Bronchial epithelial cell (primary cell): ENCODE measurements at regions not wholly inside any gene's neighbourhood (a gene's known extent, or its start where the extent isn't known, plus 50 kb on each side); places are given as distances from the start of the nearest gene placed in this dataset.
A peak's percentile ranks its signal among the peaks of the same experiment; 100 is the strongest.

Experiments
- DNase-seq: peaks from one replicate; pipeline ENCODE4 v3.0.0-alpha.2; 2010; ENCODE audit warnings: low read depth
- FAIRE-seq: peaks from 2 replicates; lab custom pipeline; 2011; peaks lifted over from hg19 to GRCh38; lab: Jason Lieb, UNC
- H3K27me3 ChIP-seq: 2 replicates; pipeline ENCODE4 v1.5.1; 2011; ENCODE audit warnings: low read length; ENCODE audit not compliant: control insufficient read depth, insufficient read depth
- H3K36me3 ChIP-seq: 2 replicates; pipeline ENCODE4 v1.5.1; 2011; ENCODE audit warnings: low read length; ENCODE audit not compliant: control insufficient read depth, insufficient read depth
- H3K4me3 ChIP-seq: 2 replicates; pipeline ENCODE4 v1.5.1; 2011; ENCODE audit warnings: mild to moderate bottlenecking, low read depth, low read length, control low read depth
- TF ChIP-seq, protein P1 (sequence below): IDR thresholded peaks from 2 replicates; pipeline ENCODE4 v1.5.1; 2011; ENCODE audit warnings: mild to moderate bottlenecking, moderate library complexity, low read length, control low read depth, inconsistent platforms; ENCODE audit not compliant: insufficient read depth, severe bottlenecking

GRCh38 chr15:70178335-70179084 lies 80.8 kb upstream of the TLE3 start:
- TF ChIP-seq, protein P1, sequence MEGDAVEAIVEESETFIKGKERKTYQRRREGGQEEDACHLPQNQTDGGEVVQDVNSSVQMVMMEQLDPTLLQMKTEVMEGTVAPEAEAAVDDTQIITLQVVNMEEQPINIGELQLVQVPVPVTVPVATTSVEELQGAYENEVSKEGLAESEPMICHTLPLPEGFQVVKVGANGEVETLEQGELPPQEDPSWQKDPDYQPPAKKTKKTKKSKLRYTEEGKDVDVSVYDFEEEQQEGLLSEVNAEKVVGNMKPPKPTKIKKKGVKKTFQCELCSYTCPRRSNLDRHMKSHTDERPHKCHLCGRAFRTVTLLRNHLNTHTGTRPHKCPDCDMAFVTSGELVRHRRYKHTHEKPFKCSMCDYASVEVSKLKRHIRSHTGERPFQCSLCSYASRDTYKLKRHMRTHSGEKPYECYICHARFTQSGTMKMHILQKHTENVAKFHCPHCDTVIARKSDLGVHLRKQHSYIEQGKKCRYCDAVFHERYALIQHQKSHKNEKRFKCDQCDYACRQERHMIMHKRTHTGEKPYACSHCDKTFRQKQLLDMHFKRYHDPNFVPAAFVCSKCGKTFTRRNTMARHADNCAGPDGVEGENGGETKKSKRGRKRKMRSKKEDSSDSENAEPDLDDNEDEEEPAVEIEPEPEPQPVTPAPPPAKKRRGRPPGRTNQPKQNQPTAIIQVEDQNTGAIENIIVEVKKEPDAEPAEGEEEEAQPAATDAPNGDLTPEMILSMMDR, result no peak
- Histone ChIP-seq H3K27me3 (peaks cover 7% of the 10 kb centered on the region), H3K4me3 (no peak overlapping the region), H3K36me3 (no peaks in the 10 kb centered on the region)
- DNase-seq (no peak), FAIRE-seq (no peak)

GRCh38 chr15:70172566-70173225 lies 75.0 kb upstream of the TLE3 start:
- Histone ChIP-seq H3K27me3 (peaks cover 8% of the 10 kb centered on the region), H3K36me3 (no peaks in the 10 kb centered on the region), H3K4me3 (no peak overlapping the region)
- DNase-seq (no peak), FAIRE-seq (peak; percentile 80)
- TF ChIP-seq, protein P1, result no peak

DNA sequence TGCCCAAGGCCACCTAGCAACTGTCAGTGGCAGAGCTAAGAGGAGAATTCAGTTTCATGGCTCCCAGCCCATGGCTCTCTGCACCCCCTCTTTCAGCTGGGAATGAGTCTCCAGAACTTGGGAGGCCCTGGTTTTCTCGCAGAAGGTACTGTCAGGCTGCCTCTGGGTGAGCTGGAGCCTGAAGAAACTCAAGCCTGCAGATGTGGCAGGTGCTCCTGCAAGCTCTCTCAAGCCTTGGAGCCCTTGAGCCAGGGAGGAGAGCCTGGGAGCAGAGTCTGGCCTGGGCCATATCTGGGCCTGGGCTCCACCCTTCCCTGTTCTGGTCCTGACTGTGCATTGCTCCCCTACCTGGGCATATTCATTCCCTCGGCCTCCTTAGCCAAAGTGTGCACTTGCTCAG lies 74.4 kb upstream of the TLE3 start:
- DNase-seq, result no peak
- no peaks in the 10 kb centered on the region for H3K36me3 ChIP-seq
- TF ChIP-seq, protein P1, result no peak
- no peak for FAIRE-seq
- H3K4me3 ChIP-seq, result no peak overlapping the region
- H3K27me3 ChIP-seq, result peaks cover 8% of the 10 kb centered on the region

DNA sequence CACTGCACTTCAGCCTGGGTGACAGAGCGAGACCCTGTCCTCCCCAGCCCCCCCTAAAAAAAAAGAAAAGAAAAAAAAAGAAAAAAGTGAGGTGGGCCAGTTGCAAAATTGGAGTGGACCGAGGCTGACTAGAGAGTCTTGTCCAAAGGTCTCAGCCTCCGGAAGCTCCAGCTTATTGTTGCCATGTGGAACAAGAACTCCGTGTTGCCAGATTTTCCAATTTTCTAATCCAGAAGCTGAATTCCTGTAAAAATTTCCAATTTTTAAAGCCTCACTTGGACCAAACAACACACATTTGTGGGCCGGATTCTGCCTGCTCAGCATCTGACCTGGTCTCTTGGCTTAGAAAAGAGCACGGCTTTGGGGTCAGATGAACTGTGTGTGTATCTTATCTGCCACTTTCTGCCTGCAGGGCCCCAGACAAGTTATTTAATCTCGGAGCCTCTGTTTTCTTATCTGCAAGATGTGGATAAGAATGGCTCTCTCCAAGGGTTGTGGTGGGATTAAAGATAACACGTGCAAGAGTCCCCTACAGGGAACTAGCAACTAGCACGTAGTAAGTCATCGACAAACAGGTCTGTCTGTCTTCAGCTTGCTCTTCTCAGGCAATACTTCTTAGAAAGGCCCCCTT lies 73.7 kb upstream of the TLE3 start:
- no peak for DNase-seq
- TF ChIP-seq, protein P1, result no peak
- H3K36me3 ChIP-seq, result no peaks in the 10 kb centered on the region
- no peak for FAIRE-seq
- H3K4me3 ChIP-seq, result no peak overlapping the region
- peaks cover 8% of the 10 kb centered on the region for H3K27me3 ChIP-seq

- Histone ChIP-seq H3K4me3 (no peak overlapping the region), H3K27me3 (peaks cover 9% of the 10 kb centered on the region), H3K36me3 (no peaks in the 10 kb centered on the region)
- TF ChIP-seq, protein P1, result no peak
- FAIRE-seq, result no peak
- no peak for DNase-seq
Observed at GRCh38 chr15:70170096-70170699, 72.5 kb upstream of the TLE3 start.
